ENCODE measurements at regions not wholly inside any gene's neighbourhood (a gene's known extent, or its start where the extent isn't known, plus 50 kb on each side); places are given as distances from the start of the nearest gene placed in this dataset.

- TF ChIP-seq CTCF (optimal IDR thresholded peaks at IDR 0.05 in 1 of 3, IDR thresholded peaks at IDR 0.05 in 1 of 3, conservative IDR thresholded peaks at IDR 0.05 in 1 of 3; ENCODE audit: extremely low read depth in 1 of 3, insufficient read depth in 2 of 3, low read length in 3 of 3) = no peak
- TF ChIP-seq EZH2 (IDR thresholded peaks at IDR 0.05; ENCODE audit: low read length) = no peak
These were observed 80.3 kb upstream of the ABHD2 start for GRCh38 chr15:89007989-89008388.

All from keratinocyte (primary cell).